ENCODE measurements at regions not wholly inside any gene's neighbourhood (a gene's known extent, or its start where the extent isn't known, plus 50 kb on each side); places are given as distances from the start of the nearest gene placed in this dataset.

GRCh38 chr1:98216304-98216703, 295.5 kb upstream of the DPYD start:
- H3K4me1 ChIP-seq (ENCODE audit: control insufficient read depth in 5 of 5, insufficient read depth in 5 of 5, low read length in 5 of 5): no peaks in the 10 kb centered on the region
- H3K4me3 ChIP-seq: no peak overlapping the region
- TF ChIP-seq CTCF (IDR thresholded peaks at IDR 0.05; ENCODE audit: control extremely low read depth, extremely low read depth): no peak
- H3K9ac ChIP-seq (ENCODE audit: insufficient read depth in 1 of 2, low read length in 2 of 2): no peak overlapping the region
- H3K36me3 ChIP-seq (ENCODE audit: control insufficient read depth in 4 of 4, insufficient read depth in 4 of 4, low read length in 4 of 4): no peaks in the 10 kb centered on the region
- 88 to 89% methylated on average over 5 of the region's 5 CpGs for WGBS, 2 donors
- H3K9me3 ChIP-seq (ENCODE audit: control insufficient read depth in 4 of 4, insufficient read depth in 3 of 4, low read length in 3 of 4): no peaks in the 10 kb centered on the region
- DNase-seq (no peak), ATAC-seq (ENCODE audit: insufficient read depth, low FRiP score) (no peak)
- no peaks in the 10 kb centered on the region for H3K27me3 ChIP-seq (ENCODE audit: control insufficient read depth in 3 of 3, insufficient read depth in 3 of 3, low read length in 2 of 3)
- no peak overlapping the region for H3K27ac ChIP-seq (ENCODE audit: low read depth in 1 of 2, low read length in 1 of 2)

GRCh38 chr1:98211271-98211845, 290.5 kb upstream of the DPYD start:
- Histone ChIP-seq H3K27me3 (ENCODE audit: control insufficient read depth in 3 of 3, insufficient read depth in 3 of 3, low read length in 2 of 3) (no peaks in the 10 kb centered on the region), H3K4me1 (ENCODE audit: control insufficient read depth in 5 of 5, insufficient read depth in 5 of 5, low read length in 5 of 5) (no peaks in the 10 kb centered on the region), H3K9ac (ENCODE audit: insufficient read depth in 1 of 2, low read length in 2 of 2) (no peak overlapping the region), H3K4me3 (no peak overlapping the region), H3K9me3 (ENCODE audit: control insufficient read depth in 4 of 4, insufficient read depth in 3 of 4, low read length in 3 of 4) (no peaks in the 10 kb centered on the region), H3K36me3 (ENCODE audit: control insufficient read depth in 4 of 4, insufficient read depth in 4 of 4, low read length in 4 of 4) (no peaks in the 10 kb centered on the region), H3K27ac (ENCODE audit: low read depth in 1 of 2, low read length in 1 of 2) (no peak overlapping the region)
- no peak for ATAC-seq (ENCODE audit: insufficient read depth, low FRiP score)
- DNase-seq: no peak
- TF ChIP-seq CTCF (IDR thresholded peaks at IDR 0.05; ENCODE audit: control extremely low read depth, extremely low read depth): no peak
- 82 to 87% methylated on average over 2 of the region's 2 CpGs for WGBS, 2 donors

GRCh38 chr1:98210563-98210962, 289.7 kb upstream of the DPYD start:
- no peak for TF ChIP-seq CTCF (IDR thresholded peaks at IDR 0.05; ENCODE audit: control extremely low read depth, extremely low read depth)
- no peaks in the 10 kb centered on the region for H3K4me1 ChIP-seq (ENCODE audit: control insufficient read depth in 5 of 5, insufficient read depth in 5 of 5, low read length in 5 of 5)
- H3K36me3 ChIP-seq (ENCODE audit: control insufficient read depth in 4 of 4, insufficient read depth in 4 of 4, low read length in 4 of 4): no peaks in the 10 kb centered on the region
- no peak for DNase-seq
- no peaks in the 10 kb centered on the region for H3K9me3 ChIP-seq (ENCODE audit: control insufficient read depth in 4 of 4, insufficient read depth in 3 of 4, low read length in 3 of 4)
- no peak overlapping the region for H3K4me3 ChIP-seq
- no peak for ATAC-seq (ENCODE audit: insufficient read depth, low FRiP score)
- H3K27me3 ChIP-seq (ENCODE audit: control insufficient read depth in 3 of 3, insufficient read depth in 3 of 3, low read length in 2 of 3): no peaks in the 10 kb centered on the region
- H3K9ac ChIP-seq (ENCODE audit: insufficient read depth in 1 of 2, low read length in 2 of 2): no peak overlapping the region
- no peak overlapping the region for H3K27ac ChIP-seq (ENCODE audit: low read depth in 1 of 2, low read length in 1 of 2)
- 98% methylated on average over 3 of the region's 3 CpGs for WGBS, 2 donors

GRCh38 chr1:98210064-98210463, 289.2 kb upstream of the DPYD start:
- Histone ChIP-seq H3K4me3 (no peak overlapping the region), H3K27ac (ENCODE audit: low read depth in 1 of 2, low read length in 1 of 2) (no peak overlapping the region), H3K27me3 (ENCODE audit: control insufficient read depth in 3 of 3, insufficient read depth in 3 of 3, low read length in 2 of 3) (no peaks in the 10 kb centered on the region), H3K4me1 (ENCODE audit: control insufficient read depth in 5 of 5, insufficient read depth in 5 of 5, low read length in 5 of 5) (no peaks in the 10 kb centered on the region), H3K36me3 (ENCODE audit: control insufficient read depth in 4 of 4, insufficient read depth in 4 of 4, low read length in 4 of 4) (no peaks in the 10 kb centered on the region), H3K9ac (ENCODE audit: insufficient read depth in 1 of 2, low read length in 2 of 2) (no peak overlapping the region), H3K9me3 (ENCODE audit: control insufficient read depth in 4 of 4, insufficient read depth in 3 of 4, low read length in 3 of 4) (no peaks in the 10 kb centered on the region)
- DNase-seq (no peak), ATAC-seq (ENCODE audit: insufficient read depth, low FRiP score) (no peak)
- no peak for TF ChIP-seq CTCF (IDR thresholded peaks at IDR 0.05; ENCODE audit: control extremely low read depth, extremely low read depth)
- 53 to 81% methylated on average over 7 of the region's 7 CpGs for WGBS, 2 donors
